H1 (cell line): ENCODE measurements at regions not wholly inside any gene's neighbourhood (a gene's known extent, or its start where the extent isn't known, plus 50 kb on each side); places are given as distances from the start of the nearest gene placed in this dataset.

Source experiments
- CTCF ChIA-PET: fragments of 300-600 bp; sonication (Branson Sonifier 250); formaldehyde crosslinking; loops from one replicate; lab custom pipeline; 2021; ENCODE audit not compliant: partially characterized antibody; lab: Charles Lee
- POLR2A ChIA-PET: fragments of 300-600 bp; sonication (Branson Sonifier 250); formaldehyde crosslinking; loops from one replicate; lab custom pipeline; 2021; ENCODE audit warnings: inconsistent platforms; ENCODE audit not compliant: partially characterized antibody; lab: Charles Lee
- DNase-seq, 2 experiments: peaks; one replicate each; pipeline versions ENCODE4 v3.0.0 to v3.0.0-alpha.2; 2010 to 2022; ENCODE audit warnings: low spot score in 2 of 2, low read depth in 1 of 2, mixed read lengths in 1 of 2
- FAIRE-seq: peaks from 2 replicates; lab custom pipeline; 2011; peaks lifted over from hg19 to GRCh38; lab: Jason Lieb, UNC
- H2AFZ ChIP-seq: 2 replicates; pipeline ENCODE4 v1.8.1; 2012; ENCODE audit warnings: low read length, inconsistent platforms
- H2AK5ac ChIP-seq: 2 replicates; pipeline ENCODE4 v1.6.1; 2013; ENCODE audit warnings: low read depth, low read length
- H2BK120ac ChIP-seq: replicated peaks from 2 replicates; pipeline ENCODE3; 2013; ENCODE audit warnings: low read depth, low read length, inconsistent platforms
- H2BK12ac ChIP-seq: 2 replicates; pipeline ENCODE4 v1.6.1; 2013; ENCODE audit warnings: low read depth, low read length
- H2BK15ac ChIP-seq: 2 replicates; pipeline ENCODE4 v1.6.1; 2013; ENCODE audit warnings: low read length
- H2BK20ac ChIP-seq: 2 replicates; pipeline ENCODE4 v1.6.1; 2013; ENCODE audit warnings: low read length
- H2BK5ac ChIP-seq: 2 replicates; pipeline ENCODE4 v1.6.1; 2013; ENCODE audit warnings: low read depth, low read length
- H3K14ac ChIP-seq: 2 replicates; pipeline ENCODE4 v1.6.1; 2013; ENCODE audit warnings: inconsistent platforms; ENCODE audit not compliant: insufficient read length
- H3K18ac ChIP-seq: 2 replicates; pipeline ENCODE4 v1.6.1; 2013; ENCODE audit warnings: low read length; ENCODE audit errors: extremely low read depth
- H3K23ac ChIP-seq: 2 replicates; pipeline ENCODE4 v1.6.1; 2013; ENCODE audit warnings: inconsistent platforms; ENCODE audit not compliant: insufficient read length
- H3K23me2 ChIP-seq: 2 replicates; pipeline ENCODE4 v1.6.1; 2013; ENCODE audit warnings: low read depth, low read length
- H3K27ac ChIP-seq: 2 replicates; pipeline ENCODE4 v1.6.1; 2011; ENCODE audit warnings: low read depth, low read length, inconsistent platforms
- H3K27me3 ChIP-seq, 4 experiments: replicated peaks in 1 of 4; 1 replicate in 1 of 4; 2 replicates in 3 of 4; pipeline versions ENCODE4 v1.6.1 to v1.8.1; 2011 to 2013; ENCODE audit warnings: low read length in 3 of 4, mild to moderate bottlenecking in 3 of 4, inconsistent platforms in 2 of 4, mixed read lengths in 2 of 4, moderate library complexity in 1 of 4; ENCODE audit not compliant: control insufficient read depth in 3 of 4, insufficient read depth in 3 of 4; ENCODE audit errors: extremely low read depth in 1 of 4
- H3K36me3 ChIP-seq, 4 experiments: 2 replicates each; pipeline versions ENCODE4 v1.6.1 to v1.8.1; 2011 to 2013; ENCODE audit warnings: mild to moderate bottlenecking in 4 of 4, low read length in 3 of 4, moderate library complexity in 2 of 4, control low read depth in 1 of 4, inconsistent platforms in 1 of 4; ENCODE audit not compliant: insufficient read depth in 4 of 4, control insufficient read depth in 2 of 4
- H3K4ac ChIP-seq: replicated peaks from 2 replicates; pipeline ENCODE3; 2013; ENCODE audit warnings: low read length, low read depth, mixed read lengths, inconsistent platforms; ENCODE audit not compliant: insufficient read length
- H3K4me1 ChIP-seq, 4 experiments: replicated peaks in 1 of 4; 1 replicate in 1 of 4; 2 replicates in 3 of 4; pipeline versions ENCODE4 v1.6.1 to v1.8.1; 2011 to 2013; ENCODE audit warnings: low read length in 3 of 4, inconsistent platforms in 2 of 4, mixed read lengths in 1 of 4; ENCODE audit not compliant: insufficient read depth in 4 of 4, control insufficient read depth in 3 of 4
- H3K4me2 ChIP-seq, 2 experiments: 2 replicates each; pipeline versions ENCODE4 v1.6.1 to v1.8.1; 2011 to 2013; ENCODE audit warnings: low read depth in 2 of 2, low read length in 2 of 2, control low read depth in 1 of 2, inconsistent platforms in 1 of 2, mild to moderate bottlenecking in 1 of 2; ENCODE audit not compliant: insufficient read depth in 1 of 2
- H3K4me3 ChIP-seq, 4 experiments: fragments of 200-600, 300-600 bp in 1 of 4; sonication (generic), shearing (Covaris generic), sonication (Bioruptor Twin) in 1 of 4; 2 replicates each; pipeline versions ENCODE4 v1.5.1 to v1.8.1; 2011 to 2016; ENCODE audit warnings: low read length in 4 of 4, low read depth in 3 of 4, control low read depth in 2 of 4, inconsistent platforms in 2 of 4, mild to moderate bottlenecking in 2 of 4, mixed read lengths in 1 of 4, moderate library complexity in 1 of 4; ENCODE audit not compliant: insufficient read depth in 2 of 4; ENCODE audit errors: extremely low read depth in 1 of 4
- H3K56ac ChIP-seq: replicated peaks from 2 replicates; pipeline ENCODE3; 2013; ENCODE audit warnings: low read depth, mild to moderate bottlenecking, mixed read lengths, low read length, inconsistent platforms; ENCODE audit not compliant: insufficient read length
- H3K79me1 ChIP-seq: 2 replicates; pipeline ENCODE4 v1.6.1; 2013; ENCODE audit warnings: low read depth, low read length, control low read depth
- H3K79me2 ChIP-seq, 2 experiments: 2 replicates each; pipeline versions ENCODE4 v1.6.1 to v1.8.1; 2012 to 2013; ENCODE audit warnings: low read length in 2 of 2, mild to moderate bottlenecking in 2 of 2, inconsistent platforms in 1 of 2; ENCODE audit not compliant: insufficient read depth in 2 of 2, control insufficient read depth in 1 of 2
- H3K9ac ChIP-seq, 4 experiments: replicated peaks in 1 of 4; 1 replicate in 1 of 4; 2 replicates in 3 of 4; pipeline versions ENCODE4 v1.6.1 to v1.8.1; 2011 to 2013; ENCODE audit warnings: low read depth in 3 of 4, low read length in 3 of 4, control low read depth in 2 of 4, mild to moderate bottlenecking in 2 of 4, moderate library complexity in 2 of 4, inconsistent platforms in 1 of 4; ENCODE audit errors: extremely low read depth in 1 of 4
- H3K9me3 ChIP-seq, 2 experiments: 2 replicates each; pipeline versions ENCODE4 v1.6.1 to v1.8.1; 2012 to 2013; ENCODE audit warnings: mild to moderate bottlenecking in 2 of 2, moderate library complexity in 2 of 2, control low read depth in 1 of 2, inconsistent platforms in 1 of 2, low read depth in 1 of 2, low read length in 1 of 2, mixed read lengths in 1 of 2; ENCODE audit not compliant: insufficient read depth in 2 of 2
- H4K20me1 ChIP-seq, 2 experiments: replicated peaks in 1 of 2; 2 replicates each; pipeline versions ENCODE3 to v1.8.1; 2011 to 2013; ENCODE audit warnings: inconsistent platforms in 2 of 2, low read length in 2 of 2, mild to moderate bottlenecking in 1 of 2; ENCODE audit not compliant: insufficient read depth in 2 of 2, control insufficient read depth in 1 of 2
- H4K5ac ChIP-seq: 2 replicates; pipeline ENCODE4 v1.6.1; 2013; ENCODE audit warnings: low read length, low read depth, mixed read lengths, inconsistent platforms; ENCODE audit not compliant: insufficient read length
- H4K8ac ChIP-seq: 2 replicates; pipeline ENCODE4 v1.8.0; 2013; ENCODE audit warnings: mild to moderate bottlenecking, moderate library complexity, low read length, inconsistent platforms; ENCODE audit not compliant: insufficient read depth; ENCODE audit errors: extremely low read depth
- H4K91ac ChIP-seq: replicated peaks from 2 replicates; pipeline ENCODE3; 2013; ENCODE audit warnings: low read length, mixed read lengths, inconsistent platforms; ENCODE audit not compliant: insufficient read length
- BACH1 ChIP-seq: IDR thresholded peaks from 2 replicates; pipeline ENCODE4 v1.6.1; 2012; ENCODE audit warnings: low read length, improper control_type of control experiment
- POLR2A ChIP-seq, 2 experiments: IDR thresholded peaks; 1 replicate in 1 of 2; 2 replicates in 1 of 2; pipeline ENCODE4 v1.6.1; 2011; ENCODE audit warnings: low read depth in 2 of 2, low read length in 2 of 2, mild to moderate bottlenecking in 2 of 2; ENCODE audit errors: control extremely low read depth in 1 of 2
- TCF12 ChIP-seq: IDR thresholded peaks from 2 replicates; pipeline ENCODE4 v1.6.1; 2011; ENCODE audit warnings: low read depth, mild to moderate bottlenecking, low read length
- WGBS, 2 experiments: shearing (Covaris generic) in 1 of 2; methylation state at CpG; one replicate each; pipeline versions ENCODE4 v1.1.6 to v1.1.7; 2013 to 2015; ENCODE audit warnings: low lambda C conversion rate in 2 of 2, mixed read lengths in 2 of 2, inconsistent platforms in 1 of 2, low coverage in 1 of 2, missing lambda C conversion rate in 1 of 2; ENCODE audit not compliant: insufficient replicate concordance in 2 of 2, insufficient coverage in 1 of 2, insufficient read length in 1 of 2; ENCODE audit errors: extremely low coverage in 1 of 2, missing lambda C conversion rate in 1 of 2; 5-methylcytosine and 5-hydroxymethylcytosine counted together

DNA sequence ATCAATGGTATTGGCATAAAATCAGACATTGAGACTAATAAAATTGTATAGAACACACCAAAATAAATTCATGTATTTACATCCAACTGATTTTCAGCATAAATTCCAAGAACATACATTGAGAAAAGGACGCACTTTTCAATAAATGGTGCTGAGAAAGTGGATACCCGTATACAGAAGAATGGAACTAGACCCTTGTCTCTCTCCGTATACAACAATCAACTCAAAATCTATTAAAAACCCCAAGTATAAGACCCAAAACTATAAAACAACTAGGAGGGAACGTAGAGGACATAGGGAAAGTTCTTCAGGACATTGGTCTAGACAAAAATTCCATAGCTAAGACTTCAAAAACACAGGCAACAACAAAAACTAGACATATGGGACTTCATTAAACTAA lies 97.4 kb downstream of the GGTLC2 start:
- no peak overlapping the region for H3K4me2 ChIP-seq
- H3K4me1 ChIP-seq, result no peaks in the 10 kb centered on the region; a peak in 1 of 7 replicates
- H3K4me3 ChIP-seq, result no peak overlapping the region
- no peak overlapping the region for H3K56ac ChIP-seq
- H4K5ac ChIP-seq, result no peak overlapping the region
- no peaks in the 10 kb centered on the region for H3K79me1 ChIP-seq
- no peak overlapping the region for H2AK5ac ChIP-seq
- no peaks in the 10 kb centered on the region for H4K20me1 ChIP-seq
- 69% methylated on average over 4 of the region's 4 CpGs; no CpG with 5 or more reads in 1 of the 2 experiments for WGBS, 2 experiments
- no peak overlapping the region for H3K4ac ChIP-seq
- H2BK120ac ChIP-seq, result no peak overlapping the region
- H2AFZ ChIP-seq, result no peak overlapping the region
- H3K27ac ChIP-seq, result no peak overlapping the region
- H2BK5ac ChIP-seq, result no peak overlapping the region
- peaks cover 13 to 46% of the 10 kb centered on the region in 2 experiments; a peak in 3 of 4 replicates for H3K9me3 ChIP-seq
- H4K8ac ChIP-seq, result no peak overlapping the region
- H2BK20ac ChIP-seq, result no peak overlapping the region
- no peak overlapping the region for H3K18ac ChIP-seq
- no peak overlapping the region for H2BK12ac ChIP-seq
- no peak overlapping the region for H3K9ac ChIP-seq
- POLR2A ChIA-PET, result no interaction called here
- CTCF ChIA-PET, result interaction anchor here (0.9 kb wide), 1 partner anchor 8 kb away, joined by 4 read pairs; no protein-coding TSS in a partner anchor
- H3K14ac ChIP-seq, result no peak overlapping the region
- H3K27me3 ChIP-seq, result peaks cover 7 to 34% (median 20%) of the 10 kb centered on the region in 4 experiments; a peak in 5 of 7 replicates
- H3K36me3 ChIP-seq, result no peaks in the 10 kb centered on the region
- no peaks in the 10 kb centered on the region for H3K79me2 ChIP-seq
- no peak for DNase-seq
- no peak overlapping the region for H4K91ac ChIP-seq
- no peak for FAIRE-seq
- no peak overlapping the region for H2BK15ac ChIP-seq
- no peaks in the 10 kb centered on the region for H3K23me2 ChIP-seq
- no peak overlapping the region for H3K23ac ChIP-seq
- TF ChIP-seq TCF12 (no peak), BACH1 (no peak), POLR2A (IDR thresholded peaks at IDR 0.05; ENCODE audit: control extremely low read depth in 1 of 2, low read depth in 2 of 2, low read length in 2 of 2) (no peak)
